ENCODE measurements at regions not wholly inside any gene's neighbourhood (a gene's known extent, or its start where the extent isn't known, plus 50 kb on each side); places are given as distances from the start of the nearest gene placed in this dataset.

- Mint-ChIP-seq H3K4me3 (no peak overlapping the region), H3K4me1 (ENCODE audit: unreplicated experiment) (peaks cover 23% of the 10 kb centered on the region), H3K36me3 (no peaks in the 10 kb centered on the region), H3K27me3 (no peaks in the 10 kb centered on the region), H3K27ac (no peak overlapping the region), H3K9me3 (peaks cover 5% of the 10 kb centered on the region)
- no peak for DNase-seq (ENCODE audit: extremely low spot score, unreplicated experiment)
- TF ChIP-seq CTCF (conservative IDR thresholded peaks at IDR 0.05) = no peak
Observed at GRCh38 chrX:8404926-8405325, 59.7 kb upstream of the VCX3B start.

DNA sequence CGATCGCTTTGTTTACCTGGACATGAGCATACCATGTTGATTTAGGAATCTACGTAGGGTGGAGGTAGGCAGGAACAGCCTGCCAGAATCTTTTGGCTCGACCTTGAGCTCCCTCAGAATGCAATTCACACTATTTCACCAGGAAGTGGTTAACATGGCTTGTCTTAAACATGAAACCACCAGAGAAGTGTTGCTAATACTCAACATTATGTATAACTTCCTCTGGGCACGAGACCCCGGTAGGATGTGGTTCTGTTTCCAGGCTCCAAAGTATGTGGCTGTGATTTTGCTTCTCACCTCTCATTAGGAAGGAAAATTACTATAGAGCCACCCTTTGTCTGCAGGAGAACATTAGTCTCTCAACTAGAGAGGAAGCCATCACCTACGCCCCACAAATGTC is 59.0 kb upstream of the VCX3B start:
- no peak for DNase-seq (ENCODE audit: extremely low spot score, unreplicated experiment)
- Mint-ChIP-seq H3K9me3 (peaks cover 5% of the 10 kb centered on the region), H3K4me3 (no peak overlapping the region), H3K27me3 (no peaks in the 10 kb centered on the region), H3K36me3 (no peaks in the 10 kb centered on the region), H3K27ac (no peak overlapping the region), H3K4me1 (ENCODE audit: unreplicated experiment) (peaks cover 23% of the 10 kb centered on the region)
- no peak for TF ChIP-seq CTCF (conservative IDR thresholded peaks at IDR 0.05)

- TF ChIP-seq CTCF (conservative IDR thresholded peaks at IDR 0.05) = no peak
- H3K27ac Mint-ChIP-seq = no peak overlapping the region
Observed at GRCh38 chrX:8413279-8413678, 51.4 kb upstream of the VCX3B start.

More at GRCh38 chrX:8413279-8413678, 51.4 kb upstream of the VCX3B start:
- no peak for DNase-seq (ENCODE audit: extremely low spot score, unreplicated experiment)
- Mint-ChIP-seq H3K9me3 (peaks cover 4% of the 10 kb centered on the region), H3K4me1 (ENCODE audit: unreplicated experiment) (no peaks in the 10 kb centered on the region), H3K36me3 (no peaks in the 10 kb centered on the region), H3K4me3 (no peak overlapping the region), H3K27me3 (peaks cover 5% of the 10 kb centered on the region)
